ENCODE measurements at regions not wholly inside any gene's neighbourhood (a gene's known extent, or its start where the extent isn't known, plus 50 kb on each side); places are given as distances from the start of the nearest gene placed in this dataset.

DNA sequence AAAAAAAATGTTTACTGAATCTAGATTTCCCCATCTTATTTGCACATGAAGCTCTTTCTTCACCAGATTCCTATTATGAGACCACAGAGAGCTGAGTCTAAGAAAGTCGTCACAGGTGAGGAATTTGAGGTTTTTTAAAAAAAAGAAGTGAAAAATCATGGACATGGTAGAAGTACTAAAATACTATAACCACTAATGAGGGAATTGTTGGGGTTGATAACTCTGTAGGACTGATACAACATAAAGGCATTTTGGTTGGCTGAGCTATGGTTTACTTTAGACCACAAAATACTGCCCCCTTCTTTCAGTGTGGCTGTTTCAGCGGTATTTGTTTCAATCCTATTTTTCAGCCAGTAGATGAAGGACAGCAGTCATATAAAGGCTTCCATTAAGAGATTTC, 1111.3 kb downstream of the TYW1 start:
- no peaks in the 10 kb centered on the region for H3K27me3 ChIP-seq (ENCODE audit: insufficient read depth, low read length, poor library complexity)
- no peak overlapping the region for H3K23ac ChIP-seq (ENCODE audit: low read length)
- H2AK5ac ChIP-seq (ENCODE audit: low read length), result no peak overlapping the region
- H3K9ac ChIP-seq (ENCODE audit: low read length), result no peak overlapping the region
- no peak overlapping the region for H2BK120ac ChIP-seq (ENCODE audit: low read depth, low read length)
- H3K4ac ChIP-seq (ENCODE audit: low read depth, low read length), result no peak overlapping the region
- no peak overlapping the region for H3K4me3 ChIP-seq (ENCODE audit: low read length)
- no peak overlapping the region for H3K4me2 ChIP-seq (ENCODE audit: low read length)
- no peak overlapping the region for H3K56ac ChIP-seq (ENCODE audit: low read length)
- no peak overlapping the region for H2BK15ac ChIP-seq (replicated peaks; ENCODE audit: low read depth)
- H4K5ac ChIP-seq (ENCODE audit: low read length), result no peak overlapping the region
- H3K27ac ChIP-seq (ENCODE audit: low read depth, low read length), result no peak overlapping the region
- no peaks in the 10 kb centered on the region for H3K4me1 ChIP-seq (ENCODE audit: control insufficient read depth, low read depth, low read length)
- no CpG with 5 or more reads among the region's 2 CpGs for WGBS (ENCODE audit: extremely low coverage, insufficient coverage, low lambda C conversion rate)
- H3K36me3 ChIP-seq (ENCODE audit: control insufficient read depth, insufficient read depth, low read length), result no peaks in the 10 kb centered on the region
- H4K8ac ChIP-seq (ENCODE audit: low read depth, low read length), result no peak overlapping the region
- H3K79me2 ChIP-seq (ENCODE audit: control insufficient read depth, insufficient read depth, low read length), result no peaks in the 10 kb centered on the region
- H2BK5ac ChIP-seq (ENCODE audit: low read length), result no peak overlapping the region
- no peak for DNase-seq
- no peaks in the 10 kb centered on the region for H3K79me1 ChIP-seq (ENCODE audit: low read length)
- H3K18ac ChIP-seq (ENCODE audit: low read length), result no peak overlapping the region

DNA sequence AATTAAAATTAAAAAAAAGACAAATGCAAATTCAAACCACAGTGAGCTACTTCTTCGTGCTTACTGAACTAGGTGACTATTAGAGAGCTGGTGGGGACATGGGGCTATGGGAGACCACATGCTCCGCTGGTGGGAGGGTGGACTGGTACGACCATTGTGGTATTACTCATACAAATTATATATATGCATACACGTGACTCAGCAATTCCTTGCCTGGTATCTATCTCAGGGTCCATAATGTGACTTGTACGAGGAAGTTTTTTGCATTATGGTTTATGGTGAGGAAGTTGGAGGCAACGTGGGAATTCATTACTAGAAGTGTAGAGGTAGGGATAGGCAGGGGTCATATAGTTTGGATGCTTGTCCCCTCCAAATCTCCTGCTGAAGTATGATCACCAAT, 1112.7 kb downstream of the TYW1 start:
- no peak overlapping the region for H3K9ac ChIP-seq (ENCODE audit: low read length)
- H3K4me2 ChIP-seq (ENCODE audit: low read length), result no peak overlapping the region
- no peak overlapping the region for H2AK5ac ChIP-seq (ENCODE audit: low read length)
- no peak overlapping the region for H2BK120ac ChIP-seq (ENCODE audit: low read depth, low read length)
- no peak overlapping the region for H3K4ac ChIP-seq (ENCODE audit: low read depth, low read length)
- H2BK15ac ChIP-seq (replicated peaks; ENCODE audit: low read depth), result no peak overlapping the region
- H3K4me1 ChIP-seq (ENCODE audit: control insufficient read depth, low read depth, low read length), result no peaks in the 10 kb centered on the region
- no peak overlapping the region for H3K56ac ChIP-seq (ENCODE audit: low read length)
- no peak overlapping the region for H2BK5ac ChIP-seq (ENCODE audit: low read length)
- H4K5ac ChIP-seq (ENCODE audit: low read length), result no peak overlapping the region
- H3K79me2 ChIP-seq (ENCODE audit: control insufficient read depth, insufficient read depth, low read length), result no peaks in the 10 kb centered on the region
- no peaks in the 10 kb centered on the region for H3K36me3 ChIP-seq (ENCODE audit: control insufficient read depth, insufficient read depth, low read length)
- no peak overlapping the region for H3K23ac ChIP-seq (ENCODE audit: low read length)
- H4K8ac ChIP-seq (ENCODE audit: low read depth, low read length), result no peak overlapping the region
- H3K79me1 ChIP-seq (ENCODE audit: low read length), result no peaks in the 10 kb centered on the region
- no peak for DNase-seq
- no CpG with 5 or more reads among the region's 6 CpGs for WGBS (ENCODE audit: extremely low coverage, insufficient coverage, low lambda C conversion rate)
- no peaks in the 10 kb centered on the region for H3K27me3 ChIP-seq (ENCODE audit: insufficient read depth, low read length, poor library complexity)
- H3K27ac ChIP-seq (ENCODE audit: low read depth, low read length), result no peak overlapping the region
- no peak overlapping the region for H3K4me3 ChIP-seq (ENCODE audit: low read length)
- no peak overlapping the region for H3K18ac ChIP-seq (ENCODE audit: low read length)

DNA sequence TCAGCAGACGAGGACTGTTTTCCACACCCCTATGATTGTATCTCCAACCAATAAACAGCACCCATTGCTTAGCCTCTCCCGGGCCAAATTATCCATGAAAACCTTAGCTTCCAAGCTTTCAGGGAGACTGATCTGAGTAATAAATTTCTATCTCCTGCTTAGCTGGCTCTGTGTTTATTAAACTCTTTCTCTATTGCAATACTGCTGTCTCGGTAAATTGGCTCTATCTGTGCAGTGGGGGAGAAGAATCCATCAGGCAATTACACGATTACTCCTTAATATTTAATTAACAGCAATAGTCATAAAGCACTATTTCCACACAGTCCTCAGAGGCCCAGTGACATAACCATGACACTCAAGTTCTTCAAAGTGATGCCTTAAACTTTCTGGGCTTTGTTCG, 1122.8 kb downstream of the TYW1 start:
- no peak overlapping the region for H3K9ac ChIP-seq (ENCODE audit: low read length)
- H3K56ac ChIP-seq (ENCODE audit: low read length), result no peak overlapping the region
- H3K4me1 ChIP-seq (ENCODE audit: control insufficient read depth, low read depth, low read length), result no peaks in the 10 kb centered on the region
- H2BK120ac ChIP-seq (ENCODE audit: low read depth, low read length), result no peak overlapping the region
- H3K79me2 ChIP-seq (ENCODE audit: control insufficient read depth, insufficient read depth, low read length), result no peaks in the 10 kb centered on the region
- no peak overlapping the region for H4K5ac ChIP-seq (ENCODE audit: low read length)
- no peaks in the 10 kb centered on the region for H3K36me3 ChIP-seq (ENCODE audit: control insufficient read depth, insufficient read depth, low read length)
- no peak overlapping the region for H3K4ac ChIP-seq (ENCODE audit: low read depth, low read length)
- no peak for DNase-seq
- no peak overlapping the region for H2AK5ac ChIP-seq (ENCODE audit: low read length)
- no peaks in the 10 kb centered on the region for H3K27me3 ChIP-seq (ENCODE audit: insufficient read depth, low read length, poor library complexity)
- H3K4me3 ChIP-seq (ENCODE audit: low read length), result no peak overlapping the region
- no peak overlapping the region for H3K23ac ChIP-seq (ENCODE audit: low read length)
- no peak overlapping the region for H3K27ac ChIP-seq (ENCODE audit: low read depth, low read length)
- no peak overlapping the region for H2BK5ac ChIP-seq (ENCODE audit: low read length)
- no peak overlapping the region for H3K18ac ChIP-seq (ENCODE audit: low read length)
- no peak overlapping the region for H3K4me2 ChIP-seq (ENCODE audit: low read length)
- H3K79me1 ChIP-seq (ENCODE audit: low read length), result no peaks in the 10 kb centered on the region
- no peak overlapping the region for H2BK15ac ChIP-seq (replicated peaks; ENCODE audit: low read depth)
- WGBS (ENCODE audit: extremely low coverage, insufficient coverage, low lambda C conversion rate), result no CpG with 5 or more reads among the region's 5 CpGs
- no peak overlapping the region for H4K8ac ChIP-seq (ENCODE audit: low read depth, low read length)

DNA sequence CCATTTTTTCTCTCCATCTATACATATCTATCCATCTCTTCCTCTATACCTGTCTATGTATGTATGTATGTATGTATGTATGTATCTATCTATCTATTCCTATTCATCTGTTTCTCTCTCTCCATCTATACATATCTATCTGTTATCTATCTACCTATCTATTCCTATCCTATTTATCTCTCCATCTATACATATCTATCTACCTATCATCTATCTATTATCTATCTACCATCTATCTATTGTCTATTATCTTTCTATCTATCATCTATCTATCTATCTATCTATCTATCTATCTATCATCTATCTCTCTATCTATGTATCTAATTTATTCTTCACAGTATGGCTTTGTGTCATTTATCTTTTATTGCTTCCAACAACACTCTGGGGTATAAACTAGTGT, 1124.4 kb downstream of the TYW1 start:
- Histone ChIP-seq H3K4me2 (ENCODE audit: low read length) (no peak overlapping the region), H3K9ac (ENCODE audit: low read length) (no peak overlapping the region)
- no peak for DNase-seq

DNA sequence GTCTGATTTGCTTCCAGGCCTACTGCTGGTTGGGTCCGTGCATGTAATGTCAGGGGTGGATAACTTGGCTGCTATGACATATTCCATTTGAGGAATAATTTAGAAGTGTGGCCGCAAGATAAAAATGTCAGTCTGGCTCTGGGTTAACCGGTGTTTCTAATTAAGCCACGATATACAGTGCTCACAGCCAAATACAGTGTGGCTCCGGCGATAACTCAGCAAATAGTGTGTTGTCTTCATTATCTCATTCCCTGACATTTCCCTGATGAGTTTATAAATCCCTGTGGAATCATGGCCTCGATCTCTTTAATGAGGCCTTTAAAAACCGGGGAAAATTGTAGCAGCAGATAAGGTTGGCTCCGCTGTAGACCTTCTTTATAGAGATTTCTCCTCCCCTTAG, 1125.0 kb downstream of the TYW1 start:
- H3K4me1 ChIP-seq (ENCODE audit: control insufficient read depth, low read depth, low read length), result no peaks in the 10 kb centered on the region
- H3K4me3 ChIP-seq (ENCODE audit: low read length), result no peak overlapping the region
- no peak overlapping the region for H2AK5ac ChIP-seq (ENCODE audit: low read length)
- H3K9ac ChIP-seq (ENCODE audit: low read length), result no peak overlapping the region
- no peak overlapping the region for H2BK15ac ChIP-seq (replicated peaks; ENCODE audit: low read depth)
- no peak overlapping the region for H3K18ac ChIP-seq (ENCODE audit: low read length)
- no peak overlapping the region for H3K27ac ChIP-seq (ENCODE audit: low read depth, low read length)
- no peak overlapping the region for H4K5ac ChIP-seq (ENCODE audit: low read length)
- H3K4ac ChIP-seq (ENCODE audit: low read depth, low read length), result no peak overlapping the region
- no peak for DNase-seq
- no peaks in the 10 kb centered on the region for H3K27me3 ChIP-seq (ENCODE audit: insufficient read depth, low read length, poor library complexity)
- no peak overlapping the region for H3K56ac ChIP-seq (ENCODE audit: low read length)
- no peaks in the 10 kb centered on the region for H3K36me3 ChIP-seq (ENCODE audit: control insufficient read depth, insufficient read depth, low read length)
- no peak overlapping the region for H4K8ac ChIP-seq (ENCODE audit: low read depth, low read length)
- no peak overlapping the region for H2BK120ac ChIP-seq (ENCODE audit: low read depth, low read length)
- no peak overlapping the region for H3K23ac ChIP-seq (ENCODE audit: low read length)
- H2BK5ac ChIP-seq (ENCODE audit: low read length), result no peak overlapping the region
- H3K4me2 ChIP-seq (ENCODE audit: low read length), result no peak overlapping the region
- H3K79me2 ChIP-seq (ENCODE audit: control insufficient read depth, insufficient read depth, low read length), result no peaks in the 10 kb centered on the region
- H3K79me1 ChIP-seq (ENCODE audit: low read length), result no peaks in the 10 kb centered on the region
- WGBS (ENCODE audit: extremely low coverage, insufficient coverage, low lambda C conversion rate), result no CpG with 5 or more reads among the region's 9 CpGs

More for the DNA sequence above, 1124.4 kb downstream of the TYW1 start:
- Histone ChIP-seq H4K5ac (ENCODE audit: low read length) (no peak overlapping the region), H3K79me1 (ENCODE audit: low read length) (no peaks in the 10 kb centered on the region), H3K79me2 (ENCODE audit: control insufficient read depth, insufficient read depth, low read length) (no peaks in the 10 kb centered on the region), H3K4me1 (ENCODE audit: control insufficient read depth, low read depth, low read length) (no peaks in the 10 kb centered on the region), H2BK5ac (ENCODE audit: low read length) (no peak overlapping the region), H3K4me3 (ENCODE audit: low read length) (no peak overlapping the region), H3K27me3 (ENCODE audit: insufficient read depth, low read length, poor library complexity) (no peaks in the 10 kb centered on the region), H2BK15ac (replicated peaks; ENCODE audit: low read depth) (no peak overlapping the region), H3K36me3 (ENCODE audit: control insufficient read depth, insufficient read depth, low read length) (no peaks in the 10 kb centered on the region), H2BK120ac (ENCODE audit: low read depth, low read length) (no peak overlapping the region), H3K4ac (ENCODE audit: low read depth, low read length) (no peak overlapping the region), H2AK5ac (ENCODE audit: low read length) (no peak overlapping the region), H3K56ac (ENCODE audit: low read length) (no peak overlapping the region), H4K8ac (ENCODE audit: low read depth, low read length) (no peak overlapping the region), H3K18ac (ENCODE audit: low read length) (no peak overlapping the region), H3K23ac (ENCODE audit: low read length) (no peak overlapping the region), H3K27ac (ENCODE audit: low read depth, low read length) (no peak overlapping the region)

DNA sequence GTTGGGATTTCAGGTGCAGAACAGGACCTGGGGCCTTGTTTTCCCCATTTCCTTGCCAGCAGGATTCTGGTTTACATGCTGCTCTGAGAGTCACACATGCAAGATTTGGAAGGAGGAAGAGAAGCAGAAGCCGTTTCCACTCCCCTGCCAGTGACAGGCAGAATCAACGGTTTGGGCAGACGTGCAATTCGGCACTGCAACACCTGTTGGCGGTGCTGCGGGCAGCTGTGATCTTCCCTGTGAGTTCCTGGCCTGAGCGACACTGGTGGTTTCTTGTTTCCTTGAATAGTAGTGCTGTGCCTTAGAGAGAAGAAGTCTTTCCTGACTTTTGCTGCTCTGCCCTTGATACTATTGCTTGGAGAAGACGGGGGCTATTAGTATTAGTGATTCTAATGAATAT, 1126.2 kb downstream of the TYW1 start:
- Histone ChIP-seq H3K23ac (ENCODE audit: low read length) (no peak overlapping the region), H2BK5ac (ENCODE audit: low read length) (no peak overlapping the region), H3K79me1 (ENCODE audit: low read length) (no peaks in the 10 kb centered on the region), H2BK15ac (replicated peaks; ENCODE audit: low read depth) (no peak overlapping the region), H3K9ac (ENCODE audit: low read length) (no peak overlapping the region), H3K4me3 (ENCODE audit: low read length) (no peak overlapping the region), H3K18ac (ENCODE audit: low read length) (no peak overlapping the region), H2AK5ac (ENCODE audit: low read length) (no peak overlapping the region), H3K27ac (ENCODE audit: low read depth, low read length) (no peak overlapping the region), H2BK120ac (ENCODE audit: low read depth, low read length) (no peak overlapping the region), H3K36me3 (ENCODE audit: control insufficient read depth, insufficient read depth, low read length) (no peaks in the 10 kb centered on the region), H3K27me3 (ENCODE audit: insufficient read depth, low read length, poor library complexity) (no peaks in the 10 kb centered on the region), H4K8ac (ENCODE audit: low read depth, low read length) (no peak overlapping the region), H3K56ac (ENCODE audit: low read length) (no peak overlapping the region), H3K4me1 (ENCODE audit: control insufficient read depth, low read depth, low read length) (no peaks in the 10 kb centered on the region), H3K4ac (ENCODE audit: low read depth, low read length) (no peak overlapping the region), H4K5ac (ENCODE audit: low read length) (no peak overlapping the region), H3K4me2 (ENCODE audit: low read length) (no peak overlapping the region), H3K79me2 (ENCODE audit: control insufficient read depth, insufficient read depth, low read length) (no peaks in the 10 kb centered on the region)
- WGBS (ENCODE audit: extremely low coverage, insufficient coverage, low lambda C conversion rate), result no CpG with 5 or more reads among the region's 8 CpGs
- DNase-seq, result no peak
